Retinal pigment epithelial cell (primary cell): ENCODE measurements at regions not wholly inside any gene's neighbourhood (a gene's known extent, or its start where the extent isn't known, plus 50 kb on each side); places are given as distances from the start of the nearest gene placed in this dataset.

Experiments used
- DNase-seq: peaks from one replicate; pipeline ENCODE4 v3.0.0-alpha.2; 2010; ENCODE audit warnings: low read depth
- H3K4me3 ChIP-seq: 2 replicates; pipeline ENCODE4 v1.5.1; 2011; ENCODE audit warnings: mild to moderate bottlenecking, low read length, control low read depth, moderate library complexity
- TF ChIP-seq, protein P1 (sequence below): conservative IDR thresholded peaks from 2 replicates; pipeline ENCODE4 v1.5.1; 2011; ENCODE audit warnings: low read depth, low read length, control low read depth, inconsistent platforms

GRCh38 chr6:8513174-8513573, 77.8 kb upstream of the SLC35B3 start:
- TF ChIP-seq, protein P1, sequence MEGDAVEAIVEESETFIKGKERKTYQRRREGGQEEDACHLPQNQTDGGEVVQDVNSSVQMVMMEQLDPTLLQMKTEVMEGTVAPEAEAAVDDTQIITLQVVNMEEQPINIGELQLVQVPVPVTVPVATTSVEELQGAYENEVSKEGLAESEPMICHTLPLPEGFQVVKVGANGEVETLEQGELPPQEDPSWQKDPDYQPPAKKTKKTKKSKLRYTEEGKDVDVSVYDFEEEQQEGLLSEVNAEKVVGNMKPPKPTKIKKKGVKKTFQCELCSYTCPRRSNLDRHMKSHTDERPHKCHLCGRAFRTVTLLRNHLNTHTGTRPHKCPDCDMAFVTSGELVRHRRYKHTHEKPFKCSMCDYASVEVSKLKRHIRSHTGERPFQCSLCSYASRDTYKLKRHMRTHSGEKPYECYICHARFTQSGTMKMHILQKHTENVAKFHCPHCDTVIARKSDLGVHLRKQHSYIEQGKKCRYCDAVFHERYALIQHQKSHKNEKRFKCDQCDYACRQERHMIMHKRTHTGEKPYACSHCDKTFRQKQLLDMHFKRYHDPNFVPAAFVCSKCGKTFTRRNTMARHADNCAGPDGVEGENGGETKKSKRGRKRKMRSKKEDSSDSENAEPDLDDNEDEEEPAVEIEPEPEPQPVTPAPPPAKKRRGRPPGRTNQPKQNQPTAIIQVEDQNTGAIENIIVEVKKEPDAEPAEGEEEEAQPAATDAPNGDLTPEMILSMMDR = no peak
- no peak for DNase-seq
- no peak overlapping the region for H3K4me3 ChIP-seq

- H3K4me3 ChIP-seq = no peak overlapping the region
- DNase-seq = no peak
- TF ChIP-seq, protein P1 = no peak
These were observed 71.9 kb upstream of the SLC35B3 start for GRCh38 chr6:8507286-8507685.

DNA sequence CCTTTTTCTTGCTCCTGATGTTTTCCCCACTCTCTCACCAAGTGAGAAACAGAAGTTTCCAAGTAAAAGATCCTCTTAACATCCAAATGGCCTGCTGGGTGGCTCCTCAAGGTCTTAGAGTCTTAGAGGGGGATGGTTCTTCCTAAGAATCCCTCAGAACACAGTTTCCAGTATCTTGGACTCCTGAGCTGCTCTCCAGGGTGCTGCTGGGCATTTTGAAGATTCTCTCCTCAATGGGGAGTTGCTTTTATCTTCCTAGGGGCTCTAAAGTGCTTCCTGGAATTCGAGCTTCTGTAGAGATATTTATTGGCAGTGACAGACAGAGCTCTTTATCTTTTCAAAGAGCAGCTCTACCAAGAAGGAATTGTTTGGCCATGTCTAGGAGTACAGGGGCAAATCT, 70.8 kb upstream of the SLC35B3 start:
- TF ChIP-seq, protein P1 = no peak
- no peak for DNase-seq
- no peak overlapping the region for H3K4me3 ChIP-seq

- DNase-seq = no peak
- TF ChIP-seq, protein P1 = peak; percentile 59
- no peak overlapping the region for H3K4me3 ChIP-seq
These were observed 64.2 kb upstream of the SLC35B3 start for GRCh38 chr6:8499540-8499939.

GRCh38 chr6:8494730-8495129, 59.4 kb upstream of the SLC35B3 start:
- TF ChIP-seq, protein P1 = no peak
- DNase-seq = no peak
- H3K4me3 ChIP-seq = no peak overlapping the region

DNA sequence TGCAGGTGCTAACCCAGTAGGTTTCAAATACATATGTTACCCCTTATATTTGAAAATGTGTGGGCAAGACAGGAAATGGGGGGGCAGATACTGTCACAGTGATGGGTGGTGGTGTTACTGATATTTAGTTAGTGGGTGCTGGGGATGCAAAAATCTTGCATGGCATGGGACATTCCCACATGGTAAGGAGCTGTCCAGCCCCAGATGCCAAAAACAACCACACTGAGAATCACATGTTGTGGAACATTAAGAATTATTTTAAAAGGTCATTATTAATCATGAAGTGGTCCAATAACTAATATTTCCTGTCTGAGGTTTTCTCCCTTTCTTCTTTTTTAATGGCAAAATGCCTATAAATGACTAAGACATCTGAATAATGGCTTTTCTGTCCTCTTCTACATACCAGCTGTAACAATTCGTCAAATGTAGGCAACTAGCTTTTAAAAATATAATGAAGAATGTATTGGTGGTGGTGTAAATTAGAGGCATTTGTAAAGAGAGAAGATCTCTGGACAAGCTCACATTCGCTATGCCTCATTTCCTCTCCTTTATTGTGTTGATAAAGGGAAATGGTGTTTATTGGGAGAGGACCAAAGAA, 57.3 kb upstream of the SLC35B3 start:
- DNase-seq = no peak
- TF ChIP-seq, protein P1 = no peak
- no peak overlapping the region for H3K4me3 ChIP-seq
